ENCODE measurements at regions not wholly inside any gene's neighbourhood (a gene's known extent, or its start where the extent isn't known, plus 50 kb on each side); places are given as distances from the start of the nearest gene placed in this dataset.

DNA sequence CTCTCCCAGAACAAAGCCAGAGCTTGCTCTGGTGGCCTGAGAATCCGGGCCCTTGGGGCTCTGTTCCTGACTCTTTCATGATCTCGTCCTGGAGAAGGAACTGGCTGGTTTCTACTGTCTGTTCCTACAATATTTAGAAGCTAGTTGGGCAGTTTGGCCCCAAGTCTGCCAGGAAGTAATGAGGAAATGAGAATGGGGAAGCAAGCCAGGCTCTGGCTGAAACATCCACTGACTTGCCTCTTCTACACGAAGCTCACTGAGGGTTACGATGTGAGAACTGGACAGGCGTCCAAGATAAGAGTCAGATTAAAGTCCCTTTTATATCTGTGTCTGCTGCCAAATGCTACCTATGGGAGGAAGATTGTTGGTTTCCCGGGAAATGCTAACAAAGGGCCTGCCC is 110.0 kb upstream of the KIRREL3 start:
- no peak for TF ChIP-seq POLR2A (IDR thresholded peaks at IDR 0.05)
- TF ChIP-seq, protein P1, sequence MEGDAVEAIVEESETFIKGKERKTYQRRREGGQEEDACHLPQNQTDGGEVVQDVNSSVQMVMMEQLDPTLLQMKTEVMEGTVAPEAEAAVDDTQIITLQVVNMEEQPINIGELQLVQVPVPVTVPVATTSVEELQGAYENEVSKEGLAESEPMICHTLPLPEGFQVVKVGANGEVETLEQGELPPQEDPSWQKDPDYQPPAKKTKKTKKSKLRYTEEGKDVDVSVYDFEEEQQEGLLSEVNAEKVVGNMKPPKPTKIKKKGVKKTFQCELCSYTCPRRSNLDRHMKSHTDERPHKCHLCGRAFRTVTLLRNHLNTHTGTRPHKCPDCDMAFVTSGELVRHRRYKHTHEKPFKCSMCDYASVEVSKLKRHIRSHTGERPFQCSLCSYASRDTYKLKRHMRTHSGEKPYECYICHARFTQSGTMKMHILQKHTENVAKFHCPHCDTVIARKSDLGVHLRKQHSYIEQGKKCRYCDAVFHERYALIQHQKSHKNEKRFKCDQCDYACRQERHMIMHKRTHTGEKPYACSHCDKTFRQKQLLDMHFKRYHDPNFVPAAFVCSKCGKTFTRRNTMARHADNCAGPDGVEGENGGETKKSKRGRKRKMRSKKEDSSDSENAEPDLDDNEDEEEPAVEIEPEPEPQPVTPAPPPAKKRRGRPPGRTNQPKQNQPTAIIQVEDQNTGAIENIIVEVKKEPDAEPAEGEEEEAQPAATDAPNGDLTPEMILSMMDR (IDR thresholded peaks at IDR 0.05) = no peak
